ENCODE measurements at regions not wholly inside any gene's neighbourhood (a gene's known extent, or its start where the extent isn't known, plus 50 kb on each side); places are given as distances from the start of the nearest gene placed in this dataset.

- DNase-seq (ENCODE audit: low spot score): no peak
These were observed 366.2 kb downstream of the TFAP2A start for GRCh38 chr6:10048370-10049297.

- DNase-seq (ENCODE audit: low spot score): no peak
These were observed 372.6 kb downstream of the TFAP2A start for GRCh38 chr6:10042280-10042679.

- DNase-seq (ENCODE audit: low spot score): no peak
These were observed 381.5 kb downstream of the TFAP2A start for GRCh38 chr6:10033223-10033829.

GRCh38 chr6:10031617-10032016 lies 383.3 kb downstream of the TFAP2A start:
- no peak for DNase-seq (ENCODE audit: low spot score)

GRCh38 chr6:10030942-10031537 lies 383.8 kb downstream of the TFAP2A start:
- no peak for DNase-seq (ENCODE audit: low spot score)

GRCh38 chr6:10028222-10028621 lies 386.7 kb downstream of the TFAP2A start:
- DNase-seq (ENCODE audit: low spot score): no peak

GRCh38 chr6:10019851-10020250 lies 395.0 kb downstream of the TFAP2A start:
- no peak for DNase-seq (ENCODE audit: low spot score)

GRCh38 chr6:10014557-10014956 lies 400.3 kb downstream of the TFAP2A start:
- no peak for DNase-seq (ENCODE audit: low spot score)

- no peak for DNase-seq (ENCODE audit: low spot score)
These were observed 414.3 kb downstream of the TFAP2A start for GRCh38 chr6:10000551-10000950.

- DNase-seq (ENCODE audit: low spot score): no peak
These were observed 415.1 kb downstream of the TFAP2A start for GRCh38 chr6:9999796-10000195.

- no peak for DNase-seq (ENCODE audit: low spot score)
These were observed 428.6 kb downstream of the TFAP2A start for GRCh38 chr6:9986273-9986672.

- no peak for DNase-seq (ENCODE audit: low spot score)
These were observed 429.4 kb downstream of the TFAP2A start for GRCh38 chr6:9985481-9985880.

GRCh38 chr6:9984607-9985006 lies 430.3 kb downstream of the TFAP2A start:
- no peak for DNase-seq (ENCODE audit: low spot score)

GRCh38 chr6:9983168-9983567 lies 431.7 kb downstream of the TFAP2A start:
- DNase-seq (ENCODE audit: low spot score): no peak

- no peak for DNase-seq (ENCODE audit: low spot score)
These were observed 432.7 kb downstream of the TFAP2A start for GRCh38 chr6:9982215-9982614.

GRCh38 chr6:9979996-9980395 lies 434.9 kb downstream of the TFAP2A start:
- DNase-seq (ENCODE audit: low spot score): no peak

GRCh38 chr6:9978480-9978879 lies 436.4 kb downstream of the TFAP2A start:
- no peak for DNase-seq (ENCODE audit: low spot score)

- DNase-seq (ENCODE audit: low spot score): no peak
These were observed 437.5 kb downstream of the TFAP2A start for GRCh38 chr6:9977411-9977810.

GRCh38 chr6:9961646-9962045 lies 453.2 kb downstream of the TFAP2A start:
- DNase-seq (ENCODE audit: low spot score): no peak

- DNase-seq (ENCODE audit: low spot score): no peak
These were observed 457.6 kb downstream of the TFAP2A start for GRCh38 chr6:9957215-9957759.

- DNase-seq (ENCODE audit: low spot score): no peak
These were observed 466.2 kb downstream of the TFAP2A start for GRCh38 chr6:9948678-9949077.

- DNase-seq (ENCODE audit: low spot score): no peak
These were observed 470.9 kb downstream of the TFAP2A start for GRCh38 chr6:9943986-9944385.
